GM12878 (cell line): ENCODE measurements at regions not wholly inside any gene's neighbourhood (a gene's known extent, or its start where the extent isn't known, plus 50 kb on each side); places are given as distances from the start of the nearest gene placed in this dataset.

Experiments used
- BCL3 ChIP-seq: IDR thresholded peaks from 2 replicates; pipeline ENCODE4 v1.6.1; 2011; ENCODE audit warnings: borderline replicate concordance, low read depth, mild to moderate bottlenecking, moderate library complexity, low read length; ENCODE audit not compliant: insufficient read depth, poor library complexity, severe bottlenecking
- EZH2 ChIP-seq: IDR thresholded peaks from 2 replicates; pipeline ENCODE4 v1.6.1; 2012; ENCODE audit warnings: low read depth, mild to moderate bottlenecking, control low read depth, inconsistent platforms, low read length, borderline replicate concordance; ENCODE audit not compliant: control insufficient read depth
- FOXM1 ChIP-seq: IDR thresholded peaks from 2 replicates; pipeline ENCODE4 v1.6.1; 2012; ENCODE audit warnings: low read depth, mild to moderate bottlenecking, inconsistent platforms, low read length, moderate library complexity
- RFX5 ChIP-seq: IDR thresholded peaks from 2 replicates; pipeline ENCODE4 v1.6.1; 2011; ENCODE audit warnings: low read depth, low read length, improper control_type of control experiment
- STAT3 ChIP-seq: IDR thresholded peaks from 2 replicates; pipeline ENCODE4 v1.6.1; 2011; ENCODE audit warnings: low read depth, low read length, improper control_type of control experiment
- TF ChIP-seq, protein P1 (sequence below), 3 experiments: IDR thresholded peaks in 2 of 3; conservative IDR thresholded peaks in 1 of 3; 2 replicates each; pipeline ENCODE4 v1.5.1; 2011; ENCODE audit warnings: low read depth in 3 of 3, low read length in 3 of 3, mild to moderate bottlenecking in 3 of 3, control low read depth in 2 of 3, moderate library complexity in 2 of 3, inconsistent platforms in 1 of 3, mixed read lengths in 1 of 3; ENCODE audit not compliant: control insufficient read depth in 2 of 3, insufficient read depth in 1 of 3; ENCODE audit errors: extremely low read depth in 1 of 3

DNA sequence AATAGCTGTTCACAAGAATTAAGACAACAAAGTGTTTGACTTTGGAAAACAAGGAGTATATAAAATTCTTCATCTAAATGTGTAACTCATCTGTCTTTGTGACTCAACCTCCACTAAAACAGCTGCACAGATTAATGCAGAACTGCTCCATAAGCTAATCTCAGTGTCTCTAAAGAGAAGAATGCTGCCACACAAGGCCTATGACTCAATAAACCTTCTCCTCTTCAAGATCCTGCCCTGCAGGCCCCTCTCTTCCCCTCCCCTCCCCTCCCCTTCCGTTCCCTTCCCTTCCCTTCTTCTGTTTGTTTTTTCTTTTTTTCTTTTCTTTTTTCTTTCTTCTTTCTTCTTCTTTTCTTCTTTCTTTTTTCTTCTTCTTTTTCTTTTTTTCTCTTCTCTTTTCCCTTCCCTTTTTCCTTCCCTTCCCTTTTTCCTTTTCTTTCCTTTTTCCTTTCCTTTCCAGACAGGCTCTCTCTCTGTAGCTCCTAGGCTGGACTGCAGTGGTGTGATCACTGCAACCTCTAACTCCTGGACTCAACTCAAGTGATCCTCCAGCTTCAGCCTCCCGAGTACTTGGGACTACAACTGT lies 1052.8 kb downstream of the BRINP3 start:
- TF ChIP-seq STAT3 (no peak), BCL3 (no peak), FOXM1 (no peak), RFX5 (no peak), EZH2 (no peak)
- TF ChIP-seq, protein P1, sequence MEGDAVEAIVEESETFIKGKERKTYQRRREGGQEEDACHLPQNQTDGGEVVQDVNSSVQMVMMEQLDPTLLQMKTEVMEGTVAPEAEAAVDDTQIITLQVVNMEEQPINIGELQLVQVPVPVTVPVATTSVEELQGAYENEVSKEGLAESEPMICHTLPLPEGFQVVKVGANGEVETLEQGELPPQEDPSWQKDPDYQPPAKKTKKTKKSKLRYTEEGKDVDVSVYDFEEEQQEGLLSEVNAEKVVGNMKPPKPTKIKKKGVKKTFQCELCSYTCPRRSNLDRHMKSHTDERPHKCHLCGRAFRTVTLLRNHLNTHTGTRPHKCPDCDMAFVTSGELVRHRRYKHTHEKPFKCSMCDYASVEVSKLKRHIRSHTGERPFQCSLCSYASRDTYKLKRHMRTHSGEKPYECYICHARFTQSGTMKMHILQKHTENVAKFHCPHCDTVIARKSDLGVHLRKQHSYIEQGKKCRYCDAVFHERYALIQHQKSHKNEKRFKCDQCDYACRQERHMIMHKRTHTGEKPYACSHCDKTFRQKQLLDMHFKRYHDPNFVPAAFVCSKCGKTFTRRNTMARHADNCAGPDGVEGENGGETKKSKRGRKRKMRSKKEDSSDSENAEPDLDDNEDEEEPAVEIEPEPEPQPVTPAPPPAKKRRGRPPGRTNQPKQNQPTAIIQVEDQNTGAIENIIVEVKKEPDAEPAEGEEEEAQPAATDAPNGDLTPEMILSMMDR (IDR thresholded peaks at IDR 0.05 in 2 of 3, conservative IDR thresholded peaks at IDR 0.05 in 1 of 3; ENCODE audit: control insufficient read depth in 2 of 3, extremely low read depth in 1 of 3, insufficient read depth in 1 of 3, low read depth in 3 of 3, low read length in 3 of 3) = no peak
